ENCODE measurements at regions not wholly inside any gene's neighbourhood (a gene's known extent, or its start where the extent isn't known, plus 50 kb on each side); places are given as distances from the start of the nearest gene placed in this dataset.
"Not testable (repeated sequence)": the region's sequence is repeated elsewhere in the genome, so short reads cannot be mapped to it uniquely, and the experiment has no call there.

- no peak overlapping the region for H3K27ac ChIP-seq
- DNase-seq (ENCODE audit: low spot score), result no peak
- no peak for TF ChIP-seq CTCF (conservative IDR thresholded peaks at IDR 0.05; ENCODE audit: low read depth)
- POLR2A ChIA-PET (ENCODE audit: low non-redundant PET), result no interaction called here
- CTCF ChIA-PET, result no interaction called here
Measured at GRCh38 chr5:145463634-145464033, 371.5 kb downstream of the PRELID2 start.

GRCh38 chr5:145462525-145462924 lies 372.6 kb downstream of the PRELID2 start:
- CTCF ChIA-PET, result no interaction called here
- DNase-seq (ENCODE audit: low spot score), result no peak
- POLR2A ChIA-PET (ENCODE audit: low non-redundant PET), result no interaction called here
- no peak for TF ChIP-seq CTCF (conservative IDR thresholded peaks at IDR 0.05; ENCODE audit: low read depth)
- H3K27ac ChIP-seq, result no peak overlapping the region

GRCh38 chr5:145450286-145450885 lies 384.8 kb downstream of the PRELID2 start:
- no peak for DNase-seq (ENCODE audit: low spot score)
- H3K27ac ChIP-seq, result no peak overlapping the region
- POLR2A ChIA-PET (ENCODE audit: low non-redundant PET), result no interaction called here
- CTCF ChIA-PET, result no interaction called here
- TF ChIP-seq CTCF (conservative IDR thresholded peaks at IDR 0.05; ENCODE audit: low read depth), result no peak

GRCh38 chr5:145449794-145450193 lies 385.3 kb downstream of the PRELID2 start:
- no peak for TF ChIP-seq CTCF (conservative IDR thresholded peaks at IDR 0.05; ENCODE audit: low read depth)
- ChIA-PET CTCF (no interaction called here), POLR2A (ENCODE audit: low non-redundant PET) (interaction anchor here (0.6 kb wide), 1 partner anchor 1733 kb away, joined by 4 read pairs; no protein-coding TSS in a partner anchor)
- H3K27ac ChIP-seq, result no peak overlapping the region
- DNase-seq (ENCODE audit: low spot score), result no peak

- POLR2A ChIA-PET (ENCODE audit: low non-redundant PET); DNase-seq (ENCODE audit: low spot score); H3K27ac ChIP-seq: not testable (repeated sequence)
- CTCF ChIA-PET, result interaction anchor here (0.5 kb wide), 1 partner anchor 221 kb away, joined by 3 read pairs; no protein-coding TSS in a partner anchor
Measured at GRCh38 chr5:145446875-145447274, 388.3 kb downstream of the PRELID2 start.

- no peak for TF ChIP-seq CTCF (conservative IDR thresholded peaks at IDR 0.05; ENCODE audit: low read depth)
- H3K27ac ChIP-seq, result no peak overlapping the region
- POLR2A ChIA-PET (ENCODE audit: low non-redundant PET), result no interaction called here
- CTCF ChIA-PET, result interaction anchor here (0.5 to 0.7 kb wide), 2 partner anchors 21 to 221 kb away, joined by 3 read pairs; no protein-coding TSS in a partner anchor
- DNase-seq (ENCODE audit: low spot score), result no peak
Measured at GRCh38 chr5:145446412-145446811, 388.7 kb downstream of the PRELID2 start.

- POLR2A ChIA-PET (ENCODE audit: low non-redundant PET), result no interaction called here
- TF ChIP-seq CTCF (conservative IDR thresholded peaks at IDR 0.05; ENCODE audit: low read depth), result no peak
- no peak overlapping the region for H3K27ac ChIP-seq
- DNase-seq (ENCODE audit: low spot score), result no peak
- CTCF ChIA-PET, result no interaction called here
Measured at GRCh38 chr5:145445027-145445426, 390.1 kb downstream of the PRELID2 start.

Data from RWPE1 (cell line).